NCI-H748 (cell line): ENCODE measurements at regions not wholly inside any gene's neighbourhood (a gene's known extent, or its start where the extent isn't known, plus 50 kb on each side); places are given as distances from the start of the nearest gene placed in this dataset.
"Not testable (repeated sequence)": the region's sequence is repeated elsewhere in the genome, so short reads cannot be mapped to it uniquely, and the experiment has no call there.

Source experiments
- DNase-seq: peaks from one replicate; lab custom pipeline; 2025; ENCODE audit not compliant: unreplicated experiment; lab: John Stamatoyannopoulos, UW

DNA sequence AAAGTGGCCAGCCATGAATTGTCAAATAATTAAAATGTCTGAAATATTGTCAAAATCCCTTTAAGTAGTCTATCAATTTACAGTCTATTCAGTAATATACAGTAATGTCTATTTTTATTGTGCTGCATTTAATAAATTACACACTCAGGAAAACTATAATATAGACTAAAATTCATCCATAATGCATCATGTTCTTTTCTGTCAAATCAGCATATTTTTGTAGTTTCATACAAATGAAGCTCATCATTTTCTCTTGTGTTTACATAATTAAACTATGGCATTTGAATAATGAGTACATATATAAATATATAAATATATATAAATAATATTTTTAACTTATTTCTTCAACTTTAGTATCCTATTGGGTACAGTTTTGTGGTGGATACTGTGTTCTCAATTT is 868.7 kb upstream of the CHORDC1 start:
- DNase-seq, result no peak

GRCh38 chr11:91086028-91086427 is 863.2 kb upstream of the CHORDC1 start:
- no peak for DNase-seq

- DNase-seq, result no peak
These were observed 859.4 kb upstream of the CHORDC1 start for GRCh38 chr11:91082255-91082654.

DNA sequence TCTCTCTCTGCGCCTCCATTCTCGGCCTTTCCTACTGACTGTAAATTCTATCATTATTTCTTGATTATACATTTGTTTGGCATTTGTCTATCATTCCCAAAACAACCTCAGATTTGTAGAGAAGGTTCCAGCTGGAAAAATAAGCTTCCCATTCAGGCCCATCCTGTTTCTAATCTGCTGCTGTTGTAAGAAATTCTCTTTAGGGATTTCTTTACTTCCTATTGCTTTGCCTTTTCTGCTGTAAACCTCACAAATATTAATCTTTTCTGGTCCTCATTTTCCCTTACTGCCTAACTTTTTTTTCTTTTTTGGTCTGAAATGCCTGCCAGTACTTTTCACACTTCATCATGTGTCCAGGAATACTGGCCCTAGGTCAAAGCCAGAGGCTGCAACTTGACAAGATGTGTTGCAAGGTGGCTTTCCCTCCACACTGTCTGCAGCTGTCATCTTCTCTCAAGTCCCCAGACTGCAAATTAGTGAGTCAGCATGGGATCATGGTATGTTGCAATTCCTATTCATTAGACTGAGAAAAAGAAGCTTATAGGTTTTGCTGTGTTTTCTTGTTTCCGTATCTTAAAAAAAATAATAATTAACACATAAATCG is 858.7 kb upstream of the CHORDC1 start:
- no peak for DNase-seq

GRCh38 chr11:91078221-91078620 is 855.4 kb upstream of the CHORDC1 start:
- DNase-seq, result no peak

DNA sequence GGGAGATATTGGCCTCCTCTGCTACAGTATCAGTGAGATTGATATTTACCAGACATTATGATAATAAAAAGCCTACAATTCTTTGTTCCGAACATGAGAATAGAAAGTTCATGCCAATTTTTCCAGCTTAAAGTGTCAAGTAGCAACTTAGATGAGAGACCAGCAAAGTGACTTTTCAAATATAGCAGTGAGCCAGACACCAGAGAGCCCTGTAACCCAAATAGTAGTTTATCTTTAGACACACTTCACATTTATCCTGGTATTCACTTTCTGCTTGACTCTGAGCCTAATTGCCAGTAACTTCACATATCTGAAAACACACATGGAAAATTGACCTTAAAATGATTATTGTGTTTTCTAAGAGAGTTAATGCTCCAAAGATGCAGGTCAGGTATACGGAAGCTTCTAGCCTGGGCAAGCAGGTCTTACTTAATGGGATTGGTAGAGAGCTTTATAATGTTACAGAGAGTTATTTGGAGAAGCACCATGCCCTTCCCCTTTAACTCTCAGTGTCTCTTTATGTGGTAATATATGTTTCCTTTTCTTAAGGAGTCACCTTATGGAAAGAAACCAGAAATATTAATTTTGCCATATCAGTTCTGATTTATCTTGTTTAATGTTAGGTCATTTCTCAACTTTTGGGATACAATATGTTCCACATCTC is 852.3 kb upstream of the CHORDC1 start:
- DNase-seq, result no peak

- no peak for DNase-seq
These were observed 844.8 kb upstream of the CHORDC1 start for GRCh38 chr11:91067666-91068065.

DNA sequence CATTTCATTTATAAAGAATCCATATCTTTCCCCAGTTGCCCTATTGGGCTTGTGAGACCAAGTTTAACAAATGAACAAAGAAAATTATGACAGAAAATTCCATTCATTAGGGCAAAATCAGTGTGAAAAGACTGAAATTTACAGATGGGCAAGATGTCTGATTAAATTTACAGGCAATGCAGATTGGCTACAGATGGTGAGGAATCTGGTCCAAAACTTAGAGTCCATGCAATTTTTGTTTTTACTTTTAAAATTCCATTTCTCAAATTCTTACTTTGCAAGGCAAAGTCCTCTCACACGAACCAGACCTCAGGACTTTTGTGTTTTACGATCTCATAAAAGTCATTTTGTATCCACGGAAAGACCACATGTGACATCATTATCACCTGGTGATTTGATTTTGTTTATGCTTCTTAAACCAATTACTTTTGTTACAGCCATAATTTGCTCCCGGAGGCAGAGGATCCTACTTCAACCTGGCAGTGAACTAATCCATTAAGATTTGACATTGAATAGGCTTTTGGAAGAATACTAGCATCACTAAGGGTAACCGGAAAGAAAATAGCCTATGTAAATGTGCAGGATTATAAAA is 843.7 kb upstream of the CHORDC1 start:
- peak; percentile 74 for DNase-seq

DNA sequence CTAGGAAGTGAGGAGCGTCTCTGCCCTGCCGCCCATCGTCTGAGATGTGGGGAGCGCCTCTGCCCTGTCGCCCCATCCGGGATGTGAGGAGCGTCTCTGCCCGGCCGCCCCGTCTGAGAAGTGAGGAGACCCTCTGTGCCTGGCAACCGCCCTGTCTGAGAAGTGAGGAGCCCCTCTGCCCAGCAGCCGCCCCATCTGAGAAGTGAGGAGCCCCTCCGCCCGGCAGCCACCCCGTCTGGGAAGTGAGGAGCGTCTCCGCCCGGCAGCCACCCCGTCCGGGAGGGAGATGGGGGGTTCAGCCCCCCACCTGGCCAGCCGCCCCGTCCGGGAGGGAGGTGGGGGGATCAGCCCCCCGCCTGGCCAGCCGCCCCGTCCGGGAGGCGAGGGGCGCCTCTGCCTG is 840.5 kb upstream of the CHORDC1 start:
- DNase-seq, result not testable (repeated sequence)

DNA sequence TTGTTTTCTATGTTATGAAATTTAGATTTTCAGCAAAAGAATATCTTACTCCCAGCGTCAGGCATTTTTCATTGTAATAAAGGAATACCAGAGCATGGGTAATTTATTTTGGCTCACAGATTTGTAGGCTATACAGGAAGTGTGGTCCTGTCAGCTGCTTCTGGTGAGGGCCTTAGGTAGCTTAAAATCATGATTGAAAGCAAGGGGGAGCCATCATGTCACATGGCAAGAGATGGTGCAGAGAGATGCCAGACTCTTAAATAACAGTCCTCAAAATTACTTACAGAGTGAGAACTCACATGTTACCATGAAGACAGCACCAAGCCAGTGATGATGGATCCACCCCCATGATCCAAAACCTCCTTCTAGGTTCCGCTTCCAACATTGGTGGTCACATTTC is 825.0 kb upstream of the CHORDC1 start:
- DNase-seq, result no peak

DNA sequence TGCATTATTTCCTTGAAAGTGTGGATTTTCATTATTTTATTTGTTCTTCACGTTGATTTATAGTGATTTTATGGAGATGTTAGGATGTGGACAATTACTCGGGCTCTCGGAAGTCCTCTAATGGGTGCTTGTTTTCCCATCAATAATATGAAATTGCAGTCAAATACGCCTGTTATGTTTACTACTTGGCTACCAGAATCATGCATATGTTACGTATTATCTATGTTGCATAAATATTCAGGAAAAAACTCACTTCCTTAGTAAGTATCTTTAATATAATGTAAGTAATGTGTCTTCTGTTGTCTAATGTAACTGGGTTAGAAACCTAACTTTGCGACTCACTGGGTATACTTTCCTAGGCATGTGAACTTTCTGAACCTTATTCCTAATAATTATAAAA is 823.4 kb upstream of the CHORDC1 start:
- no peak for DNase-seq

GRCh38 chr11:91041626-91042025 is 818.8 kb upstream of the CHORDC1 start:
- no peak for DNase-seq

GRCh38 chr11:91023731-91024130 is 800.9 kb upstream of the CHORDC1 start:
- DNase-seq, result no peak

GRCh38 chr11:91011503-91011902 is 788.7 kb upstream of the CHORDC1 start:
- DNase-seq, result no peak

DNA sequence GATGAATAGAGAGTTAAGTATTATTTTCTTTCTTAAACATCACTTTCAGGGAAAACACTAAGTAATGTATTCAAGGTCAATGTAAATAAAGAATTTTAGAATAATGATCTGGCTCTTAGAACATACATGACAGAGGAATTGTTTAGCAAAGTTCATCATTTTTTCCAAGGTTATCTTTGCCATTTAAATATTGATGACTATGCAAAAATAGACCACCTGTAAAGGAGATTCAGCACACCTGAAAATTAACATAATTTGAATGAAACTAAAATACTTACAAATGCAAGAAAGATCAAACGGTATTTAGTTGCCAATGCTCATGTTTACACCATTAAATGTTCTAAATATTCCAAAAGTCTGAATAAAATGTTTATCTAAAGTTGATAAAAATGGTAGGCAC is 782.6 kb upstream of the CHORDC1 start:
- DNase-seq, result no peak

DNA sequence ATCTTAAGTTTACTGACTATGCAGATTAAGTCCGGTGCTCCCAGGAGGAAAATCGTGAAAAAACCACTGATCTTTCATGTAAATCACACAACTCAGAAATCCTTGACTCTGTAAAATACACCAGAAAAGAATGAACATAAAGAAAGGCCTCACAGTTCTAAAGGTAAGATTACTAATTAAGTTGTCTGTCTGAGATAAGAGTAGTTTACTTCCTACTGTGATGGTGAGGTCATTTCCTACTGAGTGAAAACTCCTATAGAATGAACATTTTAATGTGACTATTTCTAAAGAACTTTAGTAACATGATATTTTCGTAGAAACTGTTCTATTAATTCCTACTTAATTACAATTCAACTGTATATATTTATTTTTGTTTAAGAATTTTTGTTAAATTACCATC is 774.4 kb upstream of the CHORDC1 start:
- DNase-seq, result no peak

DNA sequence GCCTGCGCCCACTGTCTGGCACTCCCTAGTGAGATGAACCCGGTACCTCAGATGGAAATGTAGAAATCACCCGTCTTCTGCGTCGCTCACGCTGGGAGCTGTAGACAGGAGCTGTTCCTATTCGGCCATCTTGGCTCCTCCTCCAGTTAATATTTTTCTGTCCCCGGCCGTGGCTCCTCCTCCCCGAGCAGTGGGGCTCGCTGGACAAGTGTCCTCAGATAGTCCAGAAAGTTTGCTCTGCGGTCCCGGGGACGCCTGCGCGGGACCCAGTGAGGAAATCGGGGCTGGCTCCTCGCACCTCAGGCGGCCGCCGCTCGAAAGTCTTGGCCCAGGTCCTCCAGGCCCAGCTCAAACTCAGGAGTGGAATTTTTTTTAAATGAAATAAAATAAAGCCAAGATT is 749.3 kb upstream of the CHORDC1 start:
- not testable (repeated sequence) for DNase-seq

DNA sequence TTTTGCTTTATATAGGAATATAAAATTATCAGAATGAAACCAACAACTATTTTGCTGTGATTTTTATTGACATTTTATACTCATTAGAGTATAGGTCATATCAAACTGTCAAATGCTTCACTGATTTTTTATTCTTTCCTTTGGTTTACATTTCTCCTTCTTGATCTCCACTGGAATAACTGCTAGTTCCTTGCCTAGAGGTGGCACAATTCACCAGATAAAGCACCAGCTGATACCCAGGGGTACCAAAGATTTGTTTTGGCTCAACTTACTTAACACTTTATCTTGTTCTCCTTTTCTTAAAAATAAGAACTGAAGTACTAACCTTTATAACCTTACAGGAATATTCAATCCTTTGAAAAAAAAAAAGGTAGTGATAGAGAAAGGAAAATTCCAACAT is 725.1 kb upstream of the CHORDC1 start:
- no peak for DNase-seq

GRCh38 chr11:90930252-90930651 is 707.4 kb upstream of the CHORDC1 start:
- no peak for DNase-seq

DNA sequence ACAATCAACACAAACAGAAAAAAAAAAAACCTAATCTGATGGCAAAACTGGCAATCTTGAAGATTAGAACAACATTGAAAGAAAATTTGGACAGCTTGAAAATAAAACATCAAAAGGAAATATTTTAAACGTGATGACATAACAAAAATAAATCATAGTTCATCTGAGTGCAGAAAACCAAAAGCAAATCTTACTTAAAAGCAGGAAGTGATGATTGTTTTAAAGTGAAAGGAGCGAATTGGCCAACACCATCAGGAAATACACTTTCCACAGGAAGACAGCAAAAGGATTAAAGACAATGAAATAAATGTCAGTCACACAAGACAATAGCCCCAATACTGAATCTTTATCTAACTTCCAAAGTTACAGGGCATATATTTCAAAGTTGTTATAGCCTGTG is 696.5 kb upstream of the CHORDC1 start:
- DNase-seq, result no peak

DNA sequence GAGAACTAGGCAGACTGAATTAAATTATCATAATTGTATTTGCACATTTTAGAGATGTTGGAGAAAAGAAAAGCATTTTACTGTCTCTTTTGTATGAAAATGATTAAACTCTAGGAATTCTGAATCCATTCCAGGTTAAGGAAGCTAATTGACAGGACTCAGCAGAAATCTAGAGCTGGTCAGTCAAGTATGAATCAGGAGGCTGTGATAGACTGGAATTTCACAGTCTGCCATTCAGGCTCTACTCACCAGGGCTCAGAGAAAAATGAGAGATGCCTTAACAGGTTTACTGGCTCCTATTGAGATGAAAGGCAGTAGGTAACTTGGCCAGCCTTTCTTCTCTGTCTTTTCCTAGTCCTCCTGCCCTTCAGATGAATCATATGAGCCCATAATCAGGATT is 693.9 kb upstream of the CHORDC1 start:
- no peak for DNase-seq

- no peak for DNase-seq
These were observed 690.4 kb upstream of the CHORDC1 start for GRCh38 chr11:90913131-90913668.
